ENCODE measurements at regions not wholly inside any gene's neighbourhood (a gene's known extent, or its start where the extent isn't known, plus 50 kb on each side); places are given as distances from the start of the nearest gene placed in this dataset.

GRCh38 chr6:77979204-77979603 is 326.4 kb downstream of the MEI4 start:
- no peak for DNase-seq

- no peak for DNase-seq
Observed at GRCh38 chr6:77986380-77987034, 333.7 kb downstream of the MEI4 start.

- DNase-seq = no peak
Observed at GRCh38 chr6:77987035-77987384, 334.2 kb downstream of the MEI4 start.

- DNase-seq = no peak
Observed at GRCh38 chr6:78010130-78010529, 357.3 kb downstream of the MEI4 start.

- DNase-seq = no peak
Observed at GRCh38 chr6:78020586-78020985, 367.7 kb downstream of the MEI4 start.

- DNase-seq = no peak
Observed at GRCh38 chr6:78025502-78025901, 372.7 kb downstream of the MEI4 start.

GRCh38 chr6:78031228-78031627 is 378.4 kb downstream of the MEI4 start:
- no peak for DNase-seq

- DNase-seq = no peak
Observed at GRCh38 chr6:78059171-78059570, 406.3 kb downstream of the MEI4 start.

GRCh38 chr6:78062993-78063392 is 410.2 kb downstream of the MEI4 start:
- no peak for DNase-seq

GRCh38 chr6:78076371-78076770 is 423.5 kb downstream of the MEI4 start:
- no peak for DNase-seq

- DNase-seq = no peak
Observed at GRCh38 chr6:78089531-78089930, 436.7 kb downstream of the MEI4 start.

GRCh38 chr6:78093906-78094305 is 441.1 kb downstream of the MEI4 start:
- no peak for DNase-seq

GRCh38 chr6:78101387-78101786 is 448.5 kb downstream of the MEI4 start:
- DNase-seq = no peak

GRCh38 chr6:78110641-78111040 is 457.8 kb downstream of the MEI4 start:
- DNase-seq = no peak

GRCh38 chr6:78117966-78118365 is 465.1 kb downstream of the MEI4 start:
- no peak for DNase-seq

- no peak for DNase-seq
Observed at GRCh38 chr6:78131521-78131920, 478.7 kb downstream of the MEI4 start.

- DNase-seq = no peak
Observed at GRCh38 chr6:78132671-78133410, 480.0 kb downstream of the MEI4 start.

- no peak for DNase-seq
Observed at GRCh38 chr6:78150425-78150824, 497.6 kb downstream of the MEI4 start.

- DNase-seq = no peak
Observed at GRCh38 chr6:78153976-78154375, 501.1 kb downstream of the MEI4 start.

GRCh38 chr6:78157606-78158005 is 504.8 kb downstream of the MEI4 start:
- DNase-seq = no peak

GRCh38 chr6:78188891-78189290 is 536.1 kb downstream of the MEI4 start:
- no peak for DNase-seq

GRCh38 chr6:78192057-78192456 is 539.2 kb downstream of the MEI4 start:
- no peak for DNase-seq

- DNase-seq = no peak
Observed at GRCh38 chr6:78199044-78199443, 546.2 kb downstream of the MEI4 start.

- no peak for DNase-seq
Observed at GRCh38 chr6:78222226-78222625, 569.4 kb downstream of the MEI4 start.

GRCh38 chr6:78231002-78231401 is 578.2 kb downstream of the MEI4 start:
- DNase-seq = no peak

Data from HCEC 1CT (cell line).